ENCODE measurements at regions not wholly inside any gene's neighbourhood (a gene's known extent, or its start where the extent isn't known, plus 50 kb on each side); places are given as distances from the start of the nearest gene placed in this dataset.

GRCh38 chr2:216791303-216791702 is 68.6 kb downstream of the TNP1 start:
- no peaks in the 10 kb centered on the region for H3K9me3 ChIP-seq (replicated peaks in 1 of 2; ENCODE audit: control insufficient read depth in 1 of 2, insufficient read depth in 1 of 2, low read length in 2 of 2)
- no peaks in the 10 kb centered on the region for H3K79me2 ChIP-seq (ENCODE audit: insufficient read depth, low read length)
- no peak overlapping the region for H3K4me3 ChIP-seq (replicated peaks in 1 of 3; ENCODE audit: low read depth in 2 of 3, low read length in 3 of 3)
- H2AFZ ChIP-seq (ENCODE audit: insufficient read depth, low read depth, low read length, poor library complexity, severe bottlenecking), result no peak overlapping the region
- H4K20me1 ChIP-seq (ENCODE audit: insufficient read depth, low read length), result no peaks in the 10 kb centered on the region
- H3K4me1 ChIP-seq (ENCODE audit: control insufficient read depth in 1 of 2, insufficient read depth in 2 of 2, low read length in 2 of 2), result no peaks in the 10 kb centered on the region
- TF ChIP-seq CTCF (IDR thresholded peaks at IDR 0.05), result no peak
- Mint-ChIP-seq H3K4me1 (no peaks in the 10 kb centered on the region), H3K36me3 (no peaks in the 10 kb centered on the region), H3K4me3 (no peak overlapping the region), H3K9me3 (peaks cover 0 to 4% (median 0%) of the 10 kb centered on the region in 7 donors), H3K27me3 (ENCODE audit: low read depth in 3 of 3) (peaks cover 3 to 6% (median 3%) of the 10 kb centered on the region in 3 donors), H3K27ac (no peak overlapping the region)
- H3K27me3 ChIP-seq (ENCODE audit: control insufficient read depth in 2 of 2, insufficient read depth in 2 of 2, low read length in 2 of 2), result no peaks in the 10 kb centered on the region
- WGBS (ENCODE audit: insufficient coverage), result 60% methylated on average over 1 of the region's 2 CpGs
- DNase-seq, result no peak
- intact Hi-C loops (cut with micrococcal nuclease), result no loop called here
- H3K4me2 ChIP-seq (replicated peaks; ENCODE audit: extremely low read depth, low read length, poor library complexity, severe bottlenecking), result no peak overlapping the region
- no peaks in the 10 kb centered on the region for H3K36me3 ChIP-seq (replicated peaks in 1 of 2; ENCODE audit: control insufficient read depth in 1 of 2, insufficient read depth in 2 of 2, low read length in 2 of 2)
- H3K27ac ChIP-seq (ENCODE audit: low read depth in 1 of 2, low read length in 2 of 2), result no peak overlapping the region
- H3K9ac ChIP-seq (ENCODE audit: insufficient read depth, low read length, poor library complexity, severe bottlenecking), result no peak overlapping the region

GRCh38 chr2:216789081-216789480 is 70.8 kb downstream of the TNP1 start:
- no peak for DNase-seq
- Histone ChIP-seq H3K79me2 (ENCODE audit: insufficient read depth, low read length) (no peaks in the 10 kb centered on the region), H3K27me3 (ENCODE audit: control insufficient read depth in 2 of 2, insufficient read depth in 2 of 2, low read length in 2 of 2) (no peaks in the 10 kb centered on the region), H3K4me2 (replicated peaks; ENCODE audit: extremely low read depth, low read length, poor library complexity, severe bottlenecking) (no peak overlapping the region), H2AFZ (ENCODE audit: insufficient read depth, low read depth, low read length, poor library complexity, severe bottlenecking) (no peak overlapping the region), H4K20me1 (ENCODE audit: insufficient read depth, low read length) (no peaks in the 10 kb centered on the region), H3K9ac (ENCODE audit: insufficient read depth, low read length, poor library complexity, severe bottlenecking) (no peak overlapping the region), H3K9me3 (replicated peaks in 1 of 2; ENCODE audit: control insufficient read depth in 1 of 2, insufficient read depth in 1 of 2, low read length in 2 of 2) (no peaks in the 10 kb centered on the region), H3K36me3 (replicated peaks in 1 of 2; ENCODE audit: control insufficient read depth in 1 of 2, insufficient read depth in 2 of 2, low read length in 2 of 2) (no peaks in the 10 kb centered on the region), H3K27ac (ENCODE audit: low read depth in 1 of 2, low read length in 2 of 2) (no peak overlapping the region), H3K4me1 (ENCODE audit: control insufficient read depth in 1 of 2, insufficient read depth in 2 of 2, low read length in 2 of 2) (no peaks in the 10 kb centered on the region), H3K4me3 (replicated peaks in 1 of 3; ENCODE audit: low read depth in 2 of 3, low read length in 3 of 3) (no peak overlapping the region)
- Mint-ChIP-seq H3K36me3 (no peaks in the 10 kb centered on the region), H3K9me3 (peaks cover 0 to 1% (median 0%) of the 10 kb centered on the region in 7 donors), H3K4me3 (no peak overlapping the region), H3K27me3 (ENCODE audit: low read depth in 3 of 3) (peaks cover 0 to 6% (median 3%) of the 10 kb centered on the region in 3 donors), H3K4me1 (no peaks in the 10 kb centered on the region), H3K27ac (peak overlapping the region in 1 of 7 donors; percentile 63)
- intact Hi-C loops (cut with micrococcal nuclease), result no loop called here
- 93% methylated on average over 5 of the region's 5 CpGs for WGBS (ENCODE audit: insufficient coverage)
- TF ChIP-seq CTCF (IDR thresholded peaks at IDR 0.05), result no peak

Measured in CD14-positive monocyte (primary cell).